ENCODE measurements at regions not wholly inside any gene's neighbourhood (a gene's known extent, or its start where the extent isn't known, plus 50 kb on each side); places are given as distances from the start of the nearest gene placed in this dataset.

DNA sequence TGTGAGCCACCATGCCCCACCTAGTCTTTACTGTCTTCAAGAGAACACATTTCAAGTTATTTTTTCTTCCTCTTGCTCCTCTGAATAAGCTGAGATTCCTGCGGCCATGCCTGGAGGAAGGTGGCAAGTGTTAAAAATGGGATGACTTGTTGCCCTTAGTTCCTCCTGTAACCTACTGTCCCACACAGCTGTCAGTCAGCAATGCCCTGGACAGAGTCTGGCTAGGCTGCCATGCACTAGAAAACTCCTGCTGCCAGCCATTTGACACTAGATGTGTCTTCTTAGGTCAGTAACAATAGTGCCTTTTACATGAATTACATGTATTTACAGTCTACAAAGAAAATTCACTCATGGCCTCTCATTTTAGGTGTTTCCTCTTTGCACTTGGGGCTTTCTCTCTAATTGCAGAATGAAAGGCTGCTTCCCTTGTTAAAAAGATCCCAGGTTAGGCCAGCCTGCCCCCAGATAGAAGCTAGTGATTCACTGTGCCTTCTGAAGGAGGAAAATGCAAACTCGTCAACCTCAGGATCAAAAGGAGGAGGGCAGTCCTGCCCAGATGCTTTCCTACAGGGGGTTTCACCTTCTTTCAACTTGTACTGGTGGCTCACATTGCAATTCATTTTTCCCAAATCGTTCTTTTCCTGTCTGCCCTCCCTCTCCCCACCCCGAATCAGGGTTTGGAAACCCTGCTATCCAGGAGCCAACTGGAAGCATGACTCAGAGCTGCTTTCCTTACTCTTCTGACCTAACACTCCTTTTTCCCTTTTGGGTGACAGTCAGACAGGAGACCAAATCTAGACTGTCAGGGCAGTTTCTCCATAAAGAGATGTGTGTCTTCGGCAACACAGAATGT lies 136.6 kb downstream of the SPAG6 start:
- TF ChIP-seq, protein P1, sequence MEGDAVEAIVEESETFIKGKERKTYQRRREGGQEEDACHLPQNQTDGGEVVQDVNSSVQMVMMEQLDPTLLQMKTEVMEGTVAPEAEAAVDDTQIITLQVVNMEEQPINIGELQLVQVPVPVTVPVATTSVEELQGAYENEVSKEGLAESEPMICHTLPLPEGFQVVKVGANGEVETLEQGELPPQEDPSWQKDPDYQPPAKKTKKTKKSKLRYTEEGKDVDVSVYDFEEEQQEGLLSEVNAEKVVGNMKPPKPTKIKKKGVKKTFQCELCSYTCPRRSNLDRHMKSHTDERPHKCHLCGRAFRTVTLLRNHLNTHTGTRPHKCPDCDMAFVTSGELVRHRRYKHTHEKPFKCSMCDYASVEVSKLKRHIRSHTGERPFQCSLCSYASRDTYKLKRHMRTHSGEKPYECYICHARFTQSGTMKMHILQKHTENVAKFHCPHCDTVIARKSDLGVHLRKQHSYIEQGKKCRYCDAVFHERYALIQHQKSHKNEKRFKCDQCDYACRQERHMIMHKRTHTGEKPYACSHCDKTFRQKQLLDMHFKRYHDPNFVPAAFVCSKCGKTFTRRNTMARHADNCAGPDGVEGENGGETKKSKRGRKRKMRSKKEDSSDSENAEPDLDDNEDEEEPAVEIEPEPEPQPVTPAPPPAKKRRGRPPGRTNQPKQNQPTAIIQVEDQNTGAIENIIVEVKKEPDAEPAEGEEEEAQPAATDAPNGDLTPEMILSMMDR (conservative IDR thresholded peaks at IDR 0.05; ENCODE audit: low read depth in 2 of 2) = no peak
- no peak for TF ChIP-seq CREB1 (CRISPR knock-in tag; IDR thresholded peaks at IDR 0.05; ENCODE audit: low read depth)
- TF ChIP-seq, protein P2, sequence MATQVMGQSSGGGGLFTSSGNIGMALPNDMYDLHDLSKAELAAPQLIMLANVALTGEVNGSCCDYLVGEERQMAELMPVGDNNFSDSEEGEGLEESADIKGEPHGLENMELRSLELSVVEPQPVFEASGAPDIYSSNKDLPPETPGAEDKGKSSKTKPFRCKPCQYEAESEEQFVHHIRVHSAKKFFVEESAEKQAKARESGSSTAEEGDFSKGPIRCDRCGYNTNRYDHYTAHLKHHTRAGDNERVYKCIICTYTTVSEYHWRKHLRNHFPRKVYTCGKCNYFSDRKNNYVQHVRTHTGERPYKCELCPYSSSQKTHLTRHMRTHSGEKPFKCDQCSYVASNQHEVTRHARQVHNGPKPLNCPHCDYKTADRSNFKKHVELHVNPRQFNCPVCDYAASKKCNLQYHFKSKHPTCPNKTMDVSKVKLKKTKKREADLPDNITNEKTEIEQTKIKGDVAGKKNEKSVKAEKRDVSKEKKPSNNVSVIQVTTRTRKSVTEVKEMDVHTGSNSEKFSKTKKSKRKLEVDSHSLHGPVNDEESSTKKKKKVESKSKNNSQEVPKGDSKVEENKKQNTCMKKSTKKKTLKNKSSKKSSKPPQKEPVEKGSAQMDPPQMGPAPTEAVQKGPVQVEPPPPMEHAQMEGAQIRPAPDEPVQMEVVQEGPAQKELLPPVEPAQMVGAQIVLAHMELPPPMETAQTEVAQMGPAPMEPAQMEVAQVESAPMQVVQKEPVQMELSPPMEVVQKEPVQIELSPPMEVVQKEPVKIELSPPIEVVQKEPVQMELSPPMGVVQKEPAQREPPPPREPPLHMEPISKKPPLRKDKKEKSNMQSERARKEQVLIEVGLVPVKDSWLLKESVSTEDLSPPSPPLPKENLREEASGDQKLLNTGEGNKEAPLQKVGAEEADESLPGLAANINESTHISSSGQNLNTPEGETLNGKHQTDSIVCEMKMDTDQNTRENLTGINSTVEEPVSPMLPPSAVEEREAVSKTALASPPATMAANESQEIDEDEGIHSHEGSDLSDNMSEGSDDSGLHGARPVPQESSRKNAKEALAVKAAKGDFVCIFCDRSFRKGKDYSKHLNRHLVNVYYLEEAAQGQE (IDR thresholded peaks at IDR 0.05; ENCODE audit: unreplicated experiment) = no peak
- no peak for TF ChIP-seq EZH2phosphoT487 (IDR thresholded peaks at IDR 0.05; ENCODE audit: unreplicated experiment)
- TF ChIP-seq JUNB (IDR thresholded peaks at IDR 0.05; ENCODE audit: unreplicated experiment) = no peak
- no peak for TF ChIP-seq EZH2 (IDR thresholded peaks at IDR 0.05; ENCODE audit: low read depth, unreplicated experiment)
- TF ChIP-seq ZNF331 (CRISPR knock-in tag; IDR thresholded peaks at IDR 0.05; ENCODE audit: low read depth) = no peak
- no peak for TF ChIP-seq POLR2AphosphoS5 (IDR thresholded peaks at IDR 0.05; ENCODE audit: low read depth)
- TF ChIP-seq, protein P3, sequence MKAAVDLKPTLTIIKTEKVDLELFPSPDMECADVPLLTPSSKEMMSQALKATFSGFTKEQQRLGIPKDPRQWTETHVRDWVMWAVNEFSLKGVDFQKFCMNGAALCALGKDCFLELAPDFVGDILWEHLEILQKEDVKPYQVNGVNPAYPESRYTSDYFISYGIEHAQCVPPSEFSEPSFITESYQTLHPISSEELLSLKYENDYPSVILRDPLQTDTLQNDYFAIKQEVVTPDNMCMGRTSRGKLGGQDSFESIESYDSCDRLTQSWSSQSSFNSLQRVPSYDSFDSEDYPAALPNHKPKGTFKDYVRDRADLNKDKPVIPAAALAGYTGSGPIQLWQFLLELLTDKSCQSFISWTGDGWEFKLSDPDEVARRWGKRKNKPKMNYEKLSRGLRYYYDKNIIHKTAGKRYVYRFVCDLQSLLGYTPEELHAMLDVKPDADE (IDR thresholded peaks at IDR 0.05) = no peak
- no peak for TF ChIP-seq ZNF114 (CRISPR knock-in tag; IDR thresholded peaks at IDR 0.05)
- no peak for TF ChIP-seq STAT1 (IDR thresholded peaks at IDR 0.05; ENCODE audit: unreplicated experiment)

Measured in GM23338 (cell line).